ENCODE measurements at regions not wholly inside any gene's neighbourhood (a gene's known extent, or its start where the extent isn't known, plus 50 kb on each side); places are given as distances from the start of the nearest gene placed in this dataset.
A peak's percentile ranks its signal among the peaks of the same experiment; 100 is the strongest.

- 67 to 72% (median 68%) methylated on average over 8 of the region's 8 CpGs for WGBS, 3 donors
- intact Hi-C loops (cut with DNase I) = no loop called here
- Histone ChIP-seq H3K27me3 (ENCODE audit: insufficient read depth in 3 of 3, low read length in 2 of 3) (peaks cover 0 to 5% (median 4%) of the 10 kb centered on the region in 3 donors), H3K36me3 (ENCODE audit: insufficient read depth in 1 of 2, low read depth in 1 of 2) (no peaks in the 10 kb centered on the region), H3K27ac (no peak overlapping the region), H3K4me3 (no peak overlapping the region), H3K4me1 (no peaks in the 10 kb centered on the region), H3K9me3 (peaks cover 13% of the 10 kb centered on the region)
- TF ChIP-seq CTCF (IDR thresholded peaks at IDR 0.05) = no peak
- ATAC-seq (no peak), DNase-seq (no peak)
Measured at GRCh38 chr1:2962541-2962940, 58.7 kb upstream of the ACTRT2 start.

GRCh38 chr1:2962946-2963345 lies 58.3 kb upstream of the ACTRT2 start:
- DNase-seq = no peak

GRCh38 chr1:2965676-2966075 lies 55.6 kb upstream of the ACTRT2 start:
- peaks cover 0 to 13% (median 10%) of the 10 kb centered on the region in 3 donors for H3K27me3 ChIP-seq (ENCODE audit: insufficient read depth in 3 of 3, low read length in 2 of 3)
- no peaks in the 10 kb centered on the region for H3K36me3 ChIP-seq (ENCODE audit: insufficient read depth in 1 of 2, low read depth in 1 of 2)
- WGBS, 3 donors = 88 to 90% (median 89%) methylated on average over 4 of the region's 4 CpGs
- intact Hi-C loops (cut with DNase I) = no loop called here
- no peak overlapping the region for H3K27ac ChIP-seq
- no peaks in the 10 kb centered on the region for H3K4me1 ChIP-seq
- DNase-seq (no peak), ATAC-seq (no peak)
- no peak overlapping the region for H3K4me3 ChIP-seq
- no peaks in the 10 kb centered on the region for H3K9me3 ChIP-seq
- no peak for TF ChIP-seq CTCF (IDR thresholded peaks at IDR 0.05)

More at GRCh38 chr1:2962946-2963345, 58.3 kb upstream of the ACTRT2 start:
- intact Hi-C loops (cut with DNase I) = no loop called here
- peaks cover 9% of the 10 kb centered on the region for H3K9me3 ChIP-seq
- no peak overlapping the region for H3K27ac ChIP-seq
- no peak for TF ChIP-seq CTCF (IDR thresholded peaks at IDR 0.05)
- no peak overlapping the region for H3K4me3 ChIP-seq
- H3K4me1 ChIP-seq = no peaks in the 10 kb centered on the region
- H3K36me3 ChIP-seq (ENCODE audit: insufficient read depth in 1 of 2, low read depth in 1 of 2) = no peaks in the 10 kb centered on the region
- no peak for ATAC-seq
- H3K27me3 ChIP-seq (ENCODE audit: insufficient read depth in 3 of 3, low read length in 2 of 3) = peaks cover 0 to 7% (median 5%) of the 10 kb centered on the region in 3 donors
- 75 to 78% (median 77%) methylated on average over 13 of the region's 13 CpGs for WGBS, 3 donors

- H3K36me3 ChIP-seq (ENCODE audit: insufficient read depth in 1 of 2, low read depth in 1 of 2) = no peaks in the 10 kb centered on the region
- ATAC-seq (no peak), DNase-seq (peak in 1 of 2 donors; percentile 30)
- TF ChIP-seq CTCF (IDR thresholded peaks at IDR 0.05) = no peak
- peaks cover 0 to 19% (median 15%) of the 10 kb centered on the region in 3 donors for H3K27me3 ChIP-seq (ENCODE audit: insufficient read depth in 3 of 3, low read length in 2 of 3)
- H3K9me3 ChIP-seq = no peaks in the 10 kb centered on the region
- intact Hi-C loops (cut with DNase I) = no loop called here
- H3K4me1 ChIP-seq = no peaks in the 10 kb centered on the region
- H3K4me3 ChIP-seq = no peak overlapping the region
- H3K27ac ChIP-seq = no peak overlapping the region
- 40 to 50% (median 41%) methylated on average over 25 of the region's 25 CpGs for WGBS, 3 donors
Measured at GRCh38 chr1:2966449-2967328, 54.6 kb upstream of the ACTRT2 start.
